ENCODE measurements at regions not wholly inside any gene's neighbourhood (a gene's known extent, or its start where the extent isn't known, plus 50 kb on each side); places are given as distances from the start of the nearest gene placed in this dataset.

DNA sequence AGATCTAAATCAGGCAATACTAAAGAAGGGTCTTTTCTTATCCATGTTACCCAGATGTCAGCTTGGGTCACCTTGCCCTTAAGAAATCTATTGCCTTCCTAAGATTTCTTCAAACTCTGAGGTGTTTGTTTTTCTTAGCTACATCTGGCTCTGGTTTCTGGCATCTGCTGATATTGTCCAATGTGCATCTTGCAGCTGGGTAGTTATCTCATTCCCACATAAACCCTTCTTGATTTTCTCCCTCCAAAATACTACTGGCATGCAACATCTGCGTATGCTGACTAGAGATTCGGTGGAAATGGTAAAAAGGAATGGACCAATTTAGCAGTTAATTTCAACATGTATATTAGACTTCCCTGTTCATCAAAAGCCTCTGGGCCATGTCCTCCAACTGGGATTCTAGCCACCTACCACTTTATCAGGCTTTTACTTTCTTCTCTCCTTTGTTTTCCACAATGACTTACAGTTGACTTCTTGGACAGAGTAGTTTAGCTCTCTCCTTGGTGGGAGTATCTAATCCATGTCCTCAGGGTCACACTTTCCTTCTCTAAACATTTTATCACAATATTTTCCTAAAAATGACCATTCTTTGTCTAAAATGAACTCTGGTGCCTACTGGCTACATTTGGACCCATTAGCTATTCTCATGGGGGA, 324.8 kb upstream of the FAR2 start:
- TF ChIP-seq, protein P1, sequence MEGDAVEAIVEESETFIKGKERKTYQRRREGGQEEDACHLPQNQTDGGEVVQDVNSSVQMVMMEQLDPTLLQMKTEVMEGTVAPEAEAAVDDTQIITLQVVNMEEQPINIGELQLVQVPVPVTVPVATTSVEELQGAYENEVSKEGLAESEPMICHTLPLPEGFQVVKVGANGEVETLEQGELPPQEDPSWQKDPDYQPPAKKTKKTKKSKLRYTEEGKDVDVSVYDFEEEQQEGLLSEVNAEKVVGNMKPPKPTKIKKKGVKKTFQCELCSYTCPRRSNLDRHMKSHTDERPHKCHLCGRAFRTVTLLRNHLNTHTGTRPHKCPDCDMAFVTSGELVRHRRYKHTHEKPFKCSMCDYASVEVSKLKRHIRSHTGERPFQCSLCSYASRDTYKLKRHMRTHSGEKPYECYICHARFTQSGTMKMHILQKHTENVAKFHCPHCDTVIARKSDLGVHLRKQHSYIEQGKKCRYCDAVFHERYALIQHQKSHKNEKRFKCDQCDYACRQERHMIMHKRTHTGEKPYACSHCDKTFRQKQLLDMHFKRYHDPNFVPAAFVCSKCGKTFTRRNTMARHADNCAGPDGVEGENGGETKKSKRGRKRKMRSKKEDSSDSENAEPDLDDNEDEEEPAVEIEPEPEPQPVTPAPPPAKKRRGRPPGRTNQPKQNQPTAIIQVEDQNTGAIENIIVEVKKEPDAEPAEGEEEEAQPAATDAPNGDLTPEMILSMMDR (IDR thresholded peaks at IDR 0.05): no peak
- TF ChIP-seq POLR2A (IDR thresholded peaks at IDR 0.05) (no peak), EP300 (IDR thresholded peaks at IDR 0.05) (no peak), POLR2AphosphoS5 (IDR thresholded peaks at IDR 0.05) (no peak)
